ENCODE measurements at regions not wholly inside any gene's neighbourhood (a gene's known extent, or its start where the extent isn't known, plus 50 kb on each side); places are given as distances from the start of the nearest gene placed in this dataset.

DNA sequence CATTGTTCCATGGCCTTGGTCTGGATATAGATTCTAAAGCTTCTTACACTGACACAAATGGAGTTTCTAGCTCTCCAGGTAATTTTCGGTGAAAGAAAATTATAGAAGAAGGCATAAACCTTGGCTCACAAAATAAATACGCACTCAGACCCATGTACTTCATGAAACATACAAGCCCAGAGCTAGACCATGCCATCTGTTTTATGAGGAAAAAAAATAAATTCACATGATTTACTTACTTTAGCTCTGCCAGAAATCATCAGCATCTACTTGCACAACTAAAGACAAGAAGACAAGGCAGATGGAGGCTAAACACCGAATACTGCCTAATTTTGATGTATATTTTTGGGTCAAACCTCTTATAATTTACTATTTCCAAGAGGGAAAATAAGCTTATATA, 197.4 kb upstream of the KLF14 start:
- DNase-seq: no peak

- DNase-seq: no peak
Measured at GRCh38 chr7:130932088-130932487, 198.1 kb upstream of the KLF14 start.

GRCh38 chr7:130932667-130933432, 198.8 kb upstream of the KLF14 start:
- DNase-seq: no peak

GRCh38 chr7:130933919-130934318, 199.9 kb upstream of the KLF14 start:
- no peak for DNase-seq

- DNase-seq: no peak
Measured at GRCh38 chr7:130935564-130936157, 201.7 kb upstream of the KLF14 start.

DNA sequence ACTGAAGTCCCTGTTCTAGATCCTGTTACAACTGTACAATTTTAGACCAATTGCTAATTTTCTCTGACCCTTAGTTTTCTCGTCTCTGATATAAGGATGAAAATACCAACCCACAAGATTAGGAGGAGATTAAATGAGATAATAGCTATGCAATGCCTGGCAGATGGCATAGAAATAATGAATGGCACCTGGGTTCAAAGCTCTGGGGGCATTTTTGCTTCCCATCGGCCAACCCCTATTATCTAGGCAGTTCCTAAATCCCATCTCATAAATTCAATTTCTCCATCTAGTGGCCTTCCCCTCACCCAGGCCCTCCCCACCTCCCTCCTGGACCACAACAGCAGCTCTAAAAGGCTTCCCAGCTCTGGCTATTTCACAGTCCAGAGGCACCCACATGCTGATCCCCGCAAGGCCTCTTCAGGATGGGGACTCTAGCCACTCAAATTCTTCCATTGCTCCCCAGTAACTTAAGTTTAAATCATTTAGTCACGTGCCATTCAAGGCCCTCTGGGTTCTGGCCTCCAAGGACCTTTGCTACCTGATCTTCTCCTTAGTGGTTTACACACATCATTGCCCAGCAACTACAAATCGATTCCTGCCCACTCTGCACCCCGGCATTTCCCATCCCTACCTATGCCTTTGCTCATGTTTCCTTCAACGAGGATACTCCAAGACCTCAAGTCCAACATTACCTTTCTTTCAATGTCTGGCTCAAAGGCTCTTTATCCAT, 202.4 kb upstream of the KLF14 start:
- no peak for DNase-seq

- no peak for DNase-seq
Measured at GRCh38 chr7:130937016-130937415, 203.0 kb upstream of the KLF14 start.

- no peak for DNase-seq
Measured at GRCh38 chr7:130937830-130938229, 203.8 kb upstream of the KLF14 start.

DNA sequence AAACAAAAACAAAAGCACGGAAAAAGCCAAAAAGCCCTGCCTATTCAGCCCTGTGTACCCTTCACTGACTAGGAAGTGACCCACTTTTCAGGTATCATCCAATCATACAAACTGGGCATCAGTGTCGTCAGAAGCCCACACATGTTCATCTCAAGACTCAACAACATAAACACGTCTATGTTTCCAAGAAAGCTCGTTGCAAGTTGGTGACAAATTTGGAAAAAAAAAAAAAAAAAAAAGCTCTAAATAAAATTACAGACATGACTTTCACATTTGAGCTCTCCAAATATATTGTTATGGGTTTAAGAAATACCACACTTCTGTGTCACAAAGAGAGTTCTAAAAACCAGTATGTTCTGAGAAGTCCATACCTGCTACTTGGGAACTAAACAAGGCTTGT, 204.7 kb upstream of the KLF14 start:
- no peak for DNase-seq

DNA sequence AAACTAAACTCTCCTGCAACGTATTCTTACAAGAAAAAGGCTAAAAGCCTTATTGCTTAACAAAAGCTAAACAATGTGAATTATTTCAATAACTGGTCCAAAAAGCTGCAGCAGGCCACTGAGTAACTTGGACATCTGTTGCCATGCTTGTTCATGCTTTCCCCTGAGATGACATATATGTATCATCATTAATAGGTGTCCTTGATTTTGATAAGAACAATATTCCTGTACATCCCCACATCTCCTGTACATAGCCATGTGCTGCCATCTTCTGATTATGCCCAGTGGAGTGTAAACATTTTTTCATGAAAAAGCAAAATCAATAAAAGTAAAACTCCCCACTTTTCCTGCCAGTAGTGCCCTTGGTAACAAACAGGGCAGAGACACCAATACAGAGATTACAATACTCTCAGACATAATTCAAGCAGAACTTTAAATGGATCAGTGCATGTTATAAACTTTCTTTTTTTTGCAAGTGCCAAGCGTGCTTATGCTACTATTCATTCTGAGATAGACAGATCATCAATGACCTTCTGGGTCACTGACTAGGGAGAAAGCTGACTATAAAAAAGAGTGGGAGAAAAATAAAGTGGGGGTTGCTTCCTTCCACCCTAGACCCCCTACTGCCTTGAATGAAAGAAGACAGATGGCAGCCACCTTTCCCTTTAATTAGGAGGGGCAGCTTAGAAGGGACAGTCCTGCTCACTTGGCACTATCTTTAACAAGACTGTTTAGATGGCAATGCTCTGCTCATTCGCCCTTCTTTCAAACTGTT, 205.5 kb upstream of the KLF14 start:
- DNase-seq: no peak

- no peak for DNase-seq
Measured at GRCh38 chr7:130940326-130940725, 206.3 kb upstream of the KLF14 start.

GRCh38 chr7:130940907-130941306, 206.9 kb upstream of the KLF14 start:
- no peak for DNase-seq

DNA sequence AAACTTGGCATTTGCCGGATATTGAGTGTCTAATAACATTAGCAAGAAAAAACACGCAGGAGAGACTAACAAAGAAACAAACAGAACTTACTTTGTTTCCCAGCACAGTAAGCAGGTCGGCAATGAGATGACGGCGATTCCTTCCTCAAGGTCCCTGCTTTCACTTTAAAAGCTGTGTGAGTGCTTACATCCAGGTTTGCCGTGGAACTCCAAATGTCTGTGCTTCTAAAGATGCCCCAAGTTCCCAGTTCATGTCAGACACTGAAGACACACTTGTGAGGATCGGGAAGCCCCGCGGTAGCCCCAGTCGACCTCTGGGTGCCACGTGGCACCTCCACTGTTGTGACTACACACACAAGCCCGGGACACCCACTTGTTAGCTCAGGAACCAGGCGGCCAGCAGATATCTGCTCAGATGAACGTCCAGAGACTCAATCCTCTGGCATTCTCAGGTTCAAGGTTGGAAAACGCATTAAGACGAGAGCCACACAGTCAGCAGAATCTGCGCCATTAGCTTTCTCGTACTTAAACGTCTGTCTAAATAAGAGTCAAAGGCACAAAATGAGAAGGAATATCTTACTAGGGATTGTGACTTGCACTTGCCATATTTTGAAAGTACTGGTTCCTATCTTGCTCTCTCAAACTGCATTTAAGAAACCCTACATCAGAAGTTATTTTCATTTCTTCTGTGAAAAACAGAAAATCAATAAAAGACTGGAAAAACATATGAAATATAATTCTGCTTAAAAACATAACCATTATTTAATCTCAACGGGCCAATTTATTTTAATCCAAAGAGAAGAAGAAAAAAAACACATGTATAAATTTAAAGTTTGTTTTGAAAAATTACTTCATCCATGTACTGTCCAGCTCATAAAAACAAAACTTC, 207.6 kb upstream of the KLF14 start:
- peak; percentile 67 for DNase-seq

- DNase-seq: peak; percentile 72
Measured at GRCh38 chr7:130942211-130942964, 208.4 kb upstream of the KLF14 start.

DNA sequence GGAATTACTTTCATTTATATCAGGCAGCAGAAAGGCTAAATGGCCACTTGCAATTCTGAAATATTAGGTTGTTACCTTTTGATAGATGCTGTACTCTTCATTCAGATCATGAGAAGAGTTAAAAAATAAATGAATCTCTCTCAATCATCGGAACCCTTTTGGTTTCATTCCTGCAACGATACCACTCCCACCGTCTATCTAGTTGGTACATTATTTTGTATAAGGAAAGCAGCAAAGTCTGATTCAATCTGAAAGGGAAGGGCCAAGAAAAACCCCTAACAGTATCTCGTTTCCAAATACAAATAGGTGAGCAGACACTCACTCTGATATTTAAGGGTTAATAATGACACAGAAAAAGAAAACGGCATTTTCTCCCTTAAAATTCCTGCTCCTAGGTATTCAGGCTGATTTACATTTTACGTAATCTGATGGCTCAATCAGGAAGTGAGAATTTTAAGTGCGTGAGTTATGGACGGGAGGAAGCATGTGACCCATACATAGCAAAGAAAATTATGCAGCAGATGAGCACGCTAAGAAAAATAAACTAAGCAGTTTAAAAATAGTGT, 209.4 kb upstream of the KLF14 start:
- DNase-seq: peak; percentile 82

DNA sequence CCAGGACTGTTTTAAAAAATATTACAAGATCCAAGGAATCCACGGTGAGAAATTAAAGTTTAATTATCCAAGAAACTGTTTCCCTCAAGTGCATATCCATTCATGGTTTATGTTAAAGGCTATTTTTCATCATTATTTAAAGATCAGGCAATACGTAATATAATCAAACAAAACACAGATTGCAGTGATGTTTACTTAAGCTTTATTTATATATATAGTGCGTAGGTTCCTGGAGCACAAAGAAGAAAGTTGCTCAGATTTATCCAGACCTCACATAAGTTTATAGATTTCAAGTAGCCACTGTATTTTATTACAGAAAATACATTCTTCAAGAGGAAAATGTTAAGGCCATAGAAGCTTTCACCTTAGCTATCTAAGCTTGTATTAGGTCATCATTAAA, 210.0 kb upstream of the KLF14 start:
- no peak for DNase-seq

GRCh38 chr7:130944997-130945396, 211.0 kb upstream of the KLF14 start:
- no peak for DNase-seq

DNA sequence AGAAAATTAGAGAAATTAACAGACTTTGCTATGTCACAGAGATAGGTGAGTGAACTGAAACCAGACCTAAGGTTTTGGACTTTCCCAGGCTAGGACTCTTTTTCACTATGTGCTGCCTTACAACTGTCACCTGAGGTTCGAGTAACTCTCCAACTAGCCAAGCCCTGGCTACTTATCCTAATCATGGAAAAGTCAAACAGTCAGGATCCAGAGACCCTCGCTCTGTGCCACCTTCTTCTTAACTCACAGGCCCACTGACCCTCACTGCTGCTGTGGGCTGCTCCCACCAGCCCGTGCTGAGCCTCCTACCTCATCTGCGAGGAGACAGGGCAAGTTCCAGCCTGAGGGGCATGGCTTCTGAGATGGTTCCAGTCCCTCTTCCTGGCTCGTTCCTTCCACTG, 211.4 kb upstream of the KLF14 start:
- DNase-seq: no peak

DNA sequence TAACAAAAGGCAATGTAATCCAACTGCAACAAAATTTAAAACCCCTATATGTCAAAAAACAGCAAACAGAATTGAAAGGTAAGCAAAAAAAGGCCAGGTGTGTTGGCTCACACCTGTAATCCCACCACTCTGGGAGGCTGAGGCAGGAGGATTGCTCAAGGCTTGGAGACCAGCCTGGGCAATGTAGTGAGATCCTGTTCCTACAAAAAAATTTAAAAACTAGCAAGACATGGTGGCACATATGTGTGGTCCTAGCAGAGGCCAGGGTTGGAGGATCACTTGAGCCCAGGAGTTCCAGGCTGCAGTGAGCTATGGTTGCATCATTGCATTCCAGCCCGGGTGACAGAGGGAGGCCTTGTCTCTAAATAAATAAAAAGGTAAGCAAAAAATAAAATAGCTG, 212.1 kb upstream of the KLF14 start:
- DNase-seq: no peak

- no peak for DNase-seq
Measured at GRCh38 chr7:130947792-130948580, 214.0 kb upstream of the KLF14 start.

Data from dermis blood vessel endothelial cell (primary cell).